KMS-11 (cell line): ENCODE measurements at regions not wholly inside any gene's neighbourhood (a gene's known extent, or its start where the extent isn't known, plus 50 kb on each side); places are given as distances from the start of the nearest gene placed in this dataset.

Experiments
- H2AFZ ChIP-seq: fragments of 200-600 bp; sonication (generic); 2 replicates; pipeline ENCODE4 v1.6.1; 2016; ENCODE audit warnings: antibody characterized with exemption, mixed run types, low read depth
- H3K27ac ChIP-seq: fragments of 200-600 bp; sonication (generic); 2 replicates; pipeline ENCODE4 v1.6.1; 2016; ENCODE audit warnings: mild to moderate bottlenecking, mixed run types
- H3K27me3 ChIP-seq: fragments of 200-600 bp; sonication (generic); 2 replicates; pipeline ENCODE4 v1.6.1; 2017; ENCODE audit warnings: mild to moderate bottlenecking, low read depth, mixed run types, moderate library complexity; ENCODE audit not compliant: insufficient read depth
- H3K36me3 ChIP-seq: fragments of 200-600 bp; sonication (generic); 2 replicates; pipeline ENCODE4 v1.6.1; 2017; ENCODE audit warnings: mild to moderate bottlenecking, mixed run types; ENCODE audit not compliant: insufficient read depth
- H3K4me1 ChIP-seq: fragments of 200-600 bp; sonication (generic); 2 replicates; pipeline ENCODE4 v1.6.1; 2016; ENCODE audit warnings: mild to moderate bottlenecking, low read depth, mixed run types; ENCODE audit not compliant: poor library complexity, severe bottlenecking
- H3K4me2 ChIP-seq: fragments of 200-600 bp; sonication (generic); 2 replicates; pipeline ENCODE4 v1.7.0; 2016; ENCODE audit warnings: mild to moderate bottlenecking, mixed run types
- H3K4me3 ChIP-seq: fragments of 200-600 bp; sonication (generic); IDR thresholded peaks from 2 replicates; pipeline ENCODE4 v1.6.1; 2017; ENCODE audit warnings: low read depth, low read length, mixed read lengths; ENCODE audit not compliant: insufficient read depth
- H3K79me2 ChIP-seq: fragments of 200-600 bp; sonication (generic); 2 replicates; pipeline ENCODE4 v1.6.1; 2016; ENCODE audit warnings: low read depth, mixed run types; ENCODE audit not compliant: insufficient read depth
- H3K9ac ChIP-seq: fragments of 200-600 bp; sonication (generic); 2 replicates; pipeline ENCODE4 v1.6.1; 2016; ENCODE audit warnings: mild to moderate bottlenecking, mixed run types
- H4K20me1 ChIP-seq: fragments of 200-600 bp; sonication (generic); 2 replicates; pipeline ENCODE4 v1.6.1; 2016; ENCODE audit warnings: mild to moderate bottlenecking, mixed run types; ENCODE audit not compliant: insufficient read depth
- TF ChIP-seq, protein P1 (sequence below): fragments of 200-600 bp; sonication (generic); conservative IDR thresholded peaks from 2 replicates; pipeline ENCODE4 v1.6.1; 2017; ENCODE audit warnings: low read depth, mild to moderate bottlenecking, antibody characterized with exemption, low read length, moderate library complexity, mixed read lengths

- no peaks in the 10 kb centered on the region for H3K36me3 ChIP-seq
- no peak overlapping the region for H3K9ac ChIP-seq
- H3K79me2 ChIP-seq = no peaks in the 10 kb centered on the region
- H3K4me1 ChIP-seq = no peaks in the 10 kb centered on the region
- H4K20me1 ChIP-seq = no peaks in the 10 kb centered on the region
- TF ChIP-seq, protein P1, sequence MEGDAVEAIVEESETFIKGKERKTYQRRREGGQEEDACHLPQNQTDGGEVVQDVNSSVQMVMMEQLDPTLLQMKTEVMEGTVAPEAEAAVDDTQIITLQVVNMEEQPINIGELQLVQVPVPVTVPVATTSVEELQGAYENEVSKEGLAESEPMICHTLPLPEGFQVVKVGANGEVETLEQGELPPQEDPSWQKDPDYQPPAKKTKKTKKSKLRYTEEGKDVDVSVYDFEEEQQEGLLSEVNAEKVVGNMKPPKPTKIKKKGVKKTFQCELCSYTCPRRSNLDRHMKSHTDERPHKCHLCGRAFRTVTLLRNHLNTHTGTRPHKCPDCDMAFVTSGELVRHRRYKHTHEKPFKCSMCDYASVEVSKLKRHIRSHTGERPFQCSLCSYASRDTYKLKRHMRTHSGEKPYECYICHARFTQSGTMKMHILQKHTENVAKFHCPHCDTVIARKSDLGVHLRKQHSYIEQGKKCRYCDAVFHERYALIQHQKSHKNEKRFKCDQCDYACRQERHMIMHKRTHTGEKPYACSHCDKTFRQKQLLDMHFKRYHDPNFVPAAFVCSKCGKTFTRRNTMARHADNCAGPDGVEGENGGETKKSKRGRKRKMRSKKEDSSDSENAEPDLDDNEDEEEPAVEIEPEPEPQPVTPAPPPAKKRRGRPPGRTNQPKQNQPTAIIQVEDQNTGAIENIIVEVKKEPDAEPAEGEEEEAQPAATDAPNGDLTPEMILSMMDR = no peak
- no peak overlapping the region for H3K27ac ChIP-seq
- no peak overlapping the region for H3K4me2 ChIP-seq
- no peaks in the 10 kb centered on the region for H3K27me3 ChIP-seq
- H3K4me3 ChIP-seq = no peak overlapping the region
- H2AFZ ChIP-seq = no peak overlapping the region
Observed at GRCh38 chrX:40333344-40333743, 235.6 kb upstream of the BCOR start.

- H2AFZ ChIP-seq = no peak overlapping the region
- no peak overlapping the region for H3K27ac ChIP-seq
- no peaks in the 10 kb centered on the region for H3K4me1 ChIP-seq
- H3K36me3 ChIP-seq = no peaks in the 10 kb centered on the region
- H3K9ac ChIP-seq = no peak overlapping the region
- TF ChIP-seq, protein P1 = no peak
- H3K4me2 ChIP-seq = no peak overlapping the region
- no peaks in the 10 kb centered on the region for H3K27me3 ChIP-seq
- H4K20me1 ChIP-seq = no peaks in the 10 kb centered on the region
- H3K4me3 ChIP-seq = no peak overlapping the region
- no peaks in the 10 kb centered on the region for H3K79me2 ChIP-seq
Observed at GRCh38 chrX:40331762-40332161, 234.0 kb upstream of the BCOR start.

DNA sequence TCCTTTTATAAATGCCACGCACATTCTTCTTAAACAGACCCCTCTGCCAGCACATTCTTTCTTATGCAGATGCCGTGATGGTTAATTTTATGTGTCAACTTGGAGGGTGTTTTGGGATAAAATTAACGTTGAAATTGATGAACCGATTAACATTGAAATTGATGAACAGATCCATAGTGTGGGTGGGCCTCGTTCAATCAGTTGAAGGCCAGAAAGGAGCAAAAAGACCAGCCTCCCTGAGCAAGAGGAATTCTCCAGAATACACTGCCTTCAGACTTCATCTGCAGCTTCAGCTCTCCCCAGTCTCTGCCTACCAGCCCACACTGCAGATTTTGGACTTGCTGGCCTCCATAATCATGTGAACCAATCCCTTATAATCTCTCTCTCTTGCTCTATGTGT lies 233.6 kb upstream of the BCOR start:
- Histone ChIP-seq H2AFZ (no peak overlapping the region), H3K4me2 (no peak overlapping the region), H4K20me1 (no peaks in the 10 kb centered on the region), H3K4me1 (no peaks in the 10 kb centered on the region), H3K9ac (no peak overlapping the region), H3K27ac (no peak overlapping the region), H3K4me3 (no peak overlapping the region), H3K79me2 (no peaks in the 10 kb centered on the region), H3K36me3 (no peaks in the 10 kb centered on the region), H3K27me3 (no peaks in the 10 kb centered on the region)
- TF ChIP-seq, protein P1 = no peak

GRCh38 chrX:40329616-40330015 lies 231.9 kb upstream of the BCOR start:
- no peak overlapping the region for H3K9ac ChIP-seq
- no peaks in the 10 kb centered on the region for H3K4me1 ChIP-seq
- H3K79me2 ChIP-seq = no peaks in the 10 kb centered on the region

More at GRCh38 chrX:40329616-40330015, 231.9 kb upstream of the BCOR start:
- TF ChIP-seq, protein P1 = no peak
- no peaks in the 10 kb centered on the region for H3K27me3 ChIP-seq
- no peaks in the 10 kb centered on the region for H3K36me3 ChIP-seq
- no peak overlapping the region for H3K27ac ChIP-seq
- H4K20me1 ChIP-seq = no peaks in the 10 kb centered on the region
- no peak overlapping the region for H3K4me2 ChIP-seq
- no peak overlapping the region for H3K4me3 ChIP-seq
- no peak overlapping the region for H2AFZ ChIP-seq
